ENCODE measurements at regions not wholly inside any gene's neighbourhood (a gene's known extent, or its start where the extent isn't known, plus 50 kb on each side); places are given as distances from the start of the nearest gene placed in this dataset.

DNA sequence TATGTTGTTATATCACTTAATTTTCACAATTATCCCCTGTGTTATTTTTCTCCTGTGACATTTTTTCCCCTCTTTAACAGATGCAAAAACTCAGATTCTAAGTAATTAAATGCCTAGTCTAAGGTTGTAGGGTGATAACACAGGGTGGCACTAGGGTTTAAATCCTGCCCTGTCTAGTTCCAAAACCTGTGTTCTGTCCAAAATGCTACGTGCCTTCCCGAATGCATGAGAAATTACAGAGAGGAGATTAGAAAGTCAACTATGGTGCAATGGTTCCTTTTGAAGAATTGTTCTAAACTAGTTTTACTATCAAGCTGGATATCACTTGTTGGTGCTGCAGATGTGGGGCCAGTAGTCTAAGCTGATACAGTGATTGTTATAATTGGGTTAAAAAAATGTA is 108.0 kb downstream of the DIPK2A start:
- no peak for DNase-seq

- DNase-seq = no peak
Measured at GRCh38 chr3:144084929-144085328, 113.3 kb downstream of the DIPK2A start.

DNA sequence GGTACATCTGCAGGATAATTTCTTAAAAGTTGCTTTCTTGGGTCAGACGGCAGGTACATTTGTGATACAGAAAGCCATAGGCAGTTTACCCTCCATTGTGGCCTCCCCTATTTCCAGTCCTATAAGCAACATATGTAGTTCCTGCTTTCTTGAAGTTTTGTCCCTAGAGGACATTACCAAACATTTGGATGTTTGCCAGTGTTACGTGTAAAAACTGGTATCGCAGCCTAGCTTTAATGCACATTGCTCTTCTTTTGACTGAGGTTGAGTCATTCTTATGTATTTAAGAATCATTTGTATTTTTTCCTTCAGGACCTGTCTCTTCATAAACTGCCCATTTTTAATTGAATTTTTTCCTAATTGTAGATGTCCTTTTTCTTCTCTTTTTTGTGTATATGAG is 114.3 kb downstream of the DIPK2A start:
- peak; percentile 69 for DNase-seq

DNA sequence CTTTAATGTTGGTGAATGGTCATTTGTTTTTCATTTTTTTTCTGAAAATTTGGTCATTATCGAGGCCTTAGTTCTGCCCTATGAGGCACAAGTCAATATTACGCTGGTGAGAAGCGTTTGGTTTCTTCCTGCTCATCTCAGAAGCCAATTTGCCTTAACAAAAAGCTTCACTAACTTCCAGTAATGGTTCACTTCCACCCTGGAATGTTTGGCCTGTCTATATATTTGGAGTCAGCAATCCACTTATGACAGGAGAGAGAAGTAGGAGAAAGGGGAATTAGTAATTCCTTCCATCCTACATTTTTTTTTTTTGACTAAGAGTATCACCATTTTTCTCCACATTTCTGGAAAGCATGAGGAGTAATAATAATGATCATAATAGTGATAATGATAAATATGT is 124.4 kb downstream of the DIPK2A start:
- DNase-seq = no peak

DNA sequence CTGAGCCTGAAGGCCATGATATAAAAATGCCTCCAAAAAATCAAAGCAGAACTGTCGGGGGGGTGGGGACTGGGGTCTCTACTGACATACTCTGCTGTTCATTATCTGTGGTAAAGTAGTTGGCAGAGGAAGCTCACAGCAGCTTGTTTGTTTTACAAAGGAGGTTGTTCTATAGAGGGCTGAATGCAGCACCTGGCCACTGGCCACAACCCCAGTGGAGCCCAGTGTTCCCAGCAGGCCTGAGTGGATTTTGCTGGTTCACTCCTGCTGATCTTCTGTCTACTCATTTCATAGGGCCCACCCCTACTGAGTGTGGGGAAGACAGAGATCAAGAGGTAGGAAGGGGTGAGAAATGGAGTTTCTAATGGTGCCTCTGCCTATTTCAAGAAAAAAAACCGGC is 125.5 kb downstream of the DIPK2A start:
- DNase-seq = no peak

- no peak for DNase-seq
Measured at GRCh38 chr3:144098691-144099090, 127.1 kb downstream of the DIPK2A start.

DNA sequence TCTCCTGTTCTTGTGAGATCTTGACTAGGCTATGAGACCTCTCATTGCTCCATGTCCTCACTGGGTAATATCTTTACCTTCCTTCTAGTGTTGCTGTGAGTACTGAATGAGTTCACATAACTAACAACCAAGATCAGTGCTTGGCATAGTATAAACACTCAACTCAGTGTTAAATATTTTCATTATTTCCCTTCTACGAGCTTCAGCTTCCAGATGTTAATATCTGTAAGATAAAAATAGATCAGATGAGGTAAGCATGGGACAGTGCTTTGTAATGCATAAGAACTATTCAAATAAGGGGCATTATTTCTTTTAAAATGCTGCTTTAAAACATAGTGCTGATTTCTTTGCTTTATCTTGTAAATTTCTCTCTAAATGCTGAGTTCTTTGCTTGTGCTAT is 130.8 kb downstream of the DIPK2A start:
- no peak for DNase-seq

GRCh38 chr3:144104186-144104585 is 132.6 kb downstream of the DIPK2A start:
- no peak for DNase-seq

DNA sequence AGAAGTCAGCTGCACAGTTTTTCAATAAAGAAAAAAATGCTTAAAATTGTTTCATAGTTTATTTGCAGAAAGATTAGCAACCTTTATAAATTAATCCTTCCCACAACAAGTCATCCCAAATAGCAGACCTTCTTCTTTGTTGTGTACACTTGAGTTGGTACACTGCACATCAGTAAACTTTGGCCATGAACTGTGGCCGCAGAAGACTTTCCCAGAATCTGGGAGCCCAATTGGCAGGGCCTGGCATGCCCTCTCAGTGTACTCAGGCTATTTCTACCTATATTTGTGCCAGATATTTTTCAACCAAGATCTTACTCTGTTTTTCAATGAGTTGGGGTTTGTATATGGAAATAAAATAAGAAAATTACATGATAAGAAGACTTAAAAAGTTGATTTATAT is 133.1 kb downstream of the DIPK2A start:
- no peak for DNase-seq

DNA sequence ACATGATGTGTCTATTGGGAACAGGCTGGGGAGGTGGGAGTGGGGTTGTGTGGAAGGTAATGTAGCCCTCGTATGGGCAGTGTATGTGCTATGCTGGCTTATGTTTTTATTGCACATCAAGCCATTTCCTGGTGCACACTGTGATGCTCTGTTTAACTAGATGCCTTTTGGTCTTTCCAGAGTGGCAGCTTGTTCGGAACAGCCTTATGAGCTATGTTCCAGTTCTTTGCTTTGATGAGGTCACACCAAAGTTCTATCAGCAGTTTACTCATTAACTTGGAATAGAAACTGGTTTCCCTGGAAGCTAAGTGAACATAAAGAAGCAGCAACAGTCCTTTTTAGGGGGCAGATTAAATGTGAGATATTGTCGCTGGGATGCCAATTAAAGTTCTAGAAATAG is 133.9 kb downstream of the DIPK2A start:
- no peak for DNase-seq

DNA sequence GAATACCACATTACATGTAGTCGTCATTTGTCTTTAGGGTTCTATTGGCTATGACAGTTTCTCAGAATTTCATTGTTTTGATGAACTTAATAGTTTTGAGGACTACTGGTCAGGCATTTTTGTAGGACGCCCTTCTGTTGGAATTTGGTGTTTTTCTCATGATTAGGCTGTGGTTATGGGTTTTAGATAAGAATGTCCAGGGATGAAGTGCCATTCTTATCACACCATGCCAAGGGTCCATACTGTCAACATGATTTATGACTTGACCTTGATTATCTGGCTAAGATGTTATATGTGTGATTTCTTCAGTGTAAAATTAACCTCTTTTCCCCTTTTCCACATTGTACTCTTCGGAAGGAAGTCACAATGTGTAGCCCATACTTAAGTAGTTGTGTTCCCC is 135.3 kb downstream of the DIPK2A start:
- DNase-seq = no peak

GRCh38 chr3:144107923-144108322 is 136.3 kb downstream of the DIPK2A start:
- DNase-seq = peak; percentile 41

DNA sequence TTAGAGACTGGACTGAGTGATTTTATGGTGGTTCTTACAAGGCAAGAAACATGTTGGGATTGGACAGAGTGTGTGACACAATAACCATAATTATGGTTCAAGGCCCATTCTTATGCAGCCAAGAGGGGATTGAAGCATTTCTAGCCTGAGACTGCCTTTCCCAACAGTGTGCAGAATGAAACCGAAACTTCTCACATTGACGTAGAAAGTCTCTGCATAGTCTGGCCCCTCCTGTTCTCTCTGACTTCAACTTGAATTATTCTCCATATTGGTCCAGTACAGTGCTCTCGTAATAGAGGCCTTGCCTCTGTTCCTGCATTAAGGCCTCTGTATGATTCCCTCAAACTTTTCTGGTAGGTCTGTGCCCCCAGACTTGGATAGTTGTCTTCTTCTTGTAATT is 138.3 kb downstream of the DIPK2A start:
- no peak for DNase-seq

DNA sequence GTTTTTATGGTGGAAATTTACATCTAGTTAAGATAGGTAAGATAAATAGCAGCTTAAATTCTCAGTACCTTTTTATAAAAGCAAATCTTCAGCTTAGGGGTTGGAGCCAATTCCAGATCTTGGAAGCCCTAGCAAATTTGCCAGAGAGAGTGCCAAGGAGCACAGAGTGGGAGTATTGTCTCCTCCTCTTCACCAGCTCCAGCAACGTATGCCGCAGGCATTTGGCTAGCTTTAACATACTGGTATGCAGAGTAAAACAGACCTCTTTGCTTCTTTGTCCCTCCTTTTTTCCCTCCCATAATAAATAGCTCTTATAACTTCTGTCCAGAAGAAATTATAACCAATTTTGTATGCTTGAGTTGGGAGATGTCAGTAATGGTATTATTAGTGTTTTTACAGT is 140.4 kb downstream of the DIPK2A start:
- peak; percentile 35 for DNase-seq

DNA sequence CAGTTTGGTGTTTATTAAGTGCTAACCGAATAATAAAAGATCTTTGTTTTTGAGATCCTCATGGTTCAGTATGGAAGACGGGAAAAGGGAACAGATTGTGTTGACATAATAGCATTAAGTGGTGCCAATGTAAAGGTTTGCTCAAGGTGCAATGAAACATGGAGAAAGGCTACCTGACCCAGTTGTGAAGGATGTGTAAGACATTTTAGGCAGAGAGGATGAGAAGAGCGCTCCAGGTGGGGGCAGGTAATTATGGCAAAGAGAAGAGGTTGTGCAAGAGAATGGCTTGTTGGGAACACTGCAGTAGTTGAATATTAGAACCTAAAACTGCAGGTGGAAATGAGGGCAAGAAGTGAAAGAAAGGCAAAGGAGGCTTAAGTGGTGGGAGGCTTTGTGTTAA is 140.8 kb downstream of the DIPK2A start:
- no peak for DNase-seq

DNA sequence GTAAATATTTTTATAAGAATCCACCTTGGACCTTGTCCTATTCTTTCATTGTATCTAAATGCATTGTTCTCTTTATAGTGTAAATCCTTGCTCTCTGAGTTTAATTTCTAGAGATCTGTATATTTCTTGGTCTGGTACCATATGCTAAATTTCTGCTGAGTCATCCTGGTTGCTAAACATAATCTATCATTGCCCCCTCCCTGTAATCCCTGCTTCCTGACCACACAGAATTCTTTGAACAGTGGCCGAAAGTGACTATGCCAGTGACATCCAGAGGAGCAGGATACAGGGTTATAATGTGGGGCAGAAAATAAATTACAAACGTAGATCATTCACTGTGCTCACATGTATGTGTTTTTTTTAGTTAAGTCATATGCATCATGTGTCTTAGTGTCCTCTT is 143.1 kb downstream of the DIPK2A start:
- no peak for DNase-seq

GRCh38 chr3:144119633-144120032 is 148.0 kb downstream of the DIPK2A start:
- no peak for DNase-seq

GRCh38 chr3:144121661-144122060 is 150.0 kb downstream of the DIPK2A start:
- no peak for DNase-seq

GRCh38 chr3:144127014-144127413 is 155.4 kb downstream of the DIPK2A start:
- DNase-seq = no peak

GRCh38 chr3:144127700-144128099 is 156.1 kb downstream of the DIPK2A start:
- peak; percentile 78 for DNase-seq

- peak; percentile 78 for DNase-seq
Measured at GRCh38 chr3:144128108-144128892, 156.7 kb downstream of the DIPK2A start.

DNA sequence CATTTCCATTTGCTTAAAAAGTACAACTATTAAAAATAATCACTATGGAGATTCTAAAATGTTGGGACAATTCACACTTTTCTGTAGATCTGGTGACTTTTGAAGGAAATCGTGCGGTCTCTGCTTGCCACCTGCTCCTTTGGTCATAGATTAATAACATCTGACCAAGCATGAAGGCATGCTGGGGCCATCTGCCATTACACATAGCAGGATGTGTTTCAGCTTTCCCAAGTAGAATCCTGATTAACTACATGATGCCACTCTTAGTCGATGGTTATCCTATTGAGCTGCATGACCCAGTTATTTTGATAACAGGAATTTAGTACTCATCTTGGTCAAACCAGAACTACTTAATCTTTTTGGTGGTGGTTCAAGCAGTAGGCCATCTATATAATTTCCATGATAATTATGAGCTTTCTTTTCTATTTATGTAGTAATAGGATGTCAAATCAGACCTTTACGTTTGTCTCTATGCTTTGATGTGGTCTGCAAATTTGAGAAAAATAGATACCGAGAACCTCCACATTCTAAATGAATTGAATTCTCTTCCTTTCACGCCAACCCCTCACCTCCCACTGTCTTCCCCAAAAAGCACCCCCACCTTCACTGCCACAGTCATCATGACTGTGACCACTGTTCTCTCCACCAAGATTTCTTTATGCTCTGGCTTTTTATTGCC is 158.1 kb downstream of the DIPK2A start:
- peak; percentile 65 for DNase-seq

- no peak for DNase-seq
Measured at GRCh38 chr3:144141074-144141473, 169.5 kb downstream of the DIPK2A start.

DNA sequence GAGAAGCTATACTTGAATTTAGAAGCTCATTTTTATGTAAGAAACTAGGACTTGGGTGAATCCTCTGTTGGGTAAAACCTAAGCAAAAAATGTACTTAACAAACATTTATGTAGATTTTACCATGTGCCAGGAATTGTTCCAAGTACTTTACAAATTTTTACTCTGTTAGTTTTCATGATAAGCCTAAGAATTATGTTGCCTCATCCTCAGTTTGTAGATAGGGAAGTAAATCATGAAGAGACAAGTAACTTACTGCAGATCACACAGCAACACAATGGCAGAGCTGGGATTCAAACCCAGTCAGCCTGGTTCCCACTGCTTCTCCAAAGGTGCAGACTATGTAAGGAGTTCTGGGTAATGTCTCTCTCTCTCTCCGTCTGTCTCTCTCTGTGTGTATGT is 169.9 kb downstream of the DIPK2A start:
- DNase-seq = no peak

Data from DMS 273 treated with DMSO at 0.1 percent for 48 hours (cell line).